ENCODE measurements at regions not wholly inside any gene's neighbourhood (a gene's known extent, or its start where the extent isn't known, plus 50 kb on each side); places are given as distances from the start of the nearest gene placed in this dataset.

DNA sequence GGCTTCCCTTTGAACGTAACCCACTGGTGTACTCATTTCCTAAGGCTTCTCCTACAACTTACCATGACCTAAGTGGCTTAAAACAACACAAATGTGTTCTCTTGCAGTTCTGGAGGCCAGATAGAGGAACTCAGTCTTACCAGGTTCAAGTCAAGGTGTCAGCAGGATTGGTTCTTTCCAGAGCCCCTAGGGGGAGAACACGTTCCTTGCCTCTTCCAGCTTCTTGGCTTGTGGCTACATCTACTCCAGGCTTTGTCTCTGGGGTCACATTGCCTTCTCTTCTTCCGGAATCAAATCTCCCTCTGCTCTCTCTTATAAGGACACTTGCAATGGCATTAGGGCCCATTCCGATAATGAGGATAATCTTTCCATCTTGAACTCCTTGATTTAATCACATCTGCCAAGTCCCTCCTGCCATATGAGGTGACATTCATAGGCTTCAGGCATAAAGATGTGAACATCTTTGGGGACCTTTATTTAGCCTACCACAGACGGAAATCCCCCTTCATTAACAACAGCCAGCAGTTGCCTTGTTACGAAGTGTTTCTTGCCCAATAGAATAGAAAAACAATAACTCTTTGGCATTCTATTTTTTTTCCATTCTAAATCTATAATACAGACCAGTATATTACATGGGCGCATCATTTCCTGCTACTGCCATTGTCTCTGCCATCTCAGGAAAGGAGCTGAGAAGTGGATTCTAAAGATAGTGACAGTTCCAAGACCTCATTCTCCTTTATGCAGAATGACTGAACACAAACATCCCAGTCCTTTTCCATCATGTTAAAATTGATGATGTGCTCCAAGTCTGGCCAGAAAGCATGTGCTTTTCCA, 362.0 kb downstream of the ZNF521 start:
- H3K27ac ChIP-seq (ENCODE audit: insufficient read length, low read depth, low read length): no peak overlapping the region
- H3K4me3 Mint-ChIP-seq: no peak overlapping the region
- no peak overlapping the region for H4K5ac ChIP-seq (ENCODE audit: insufficient read length, low read depth, low read length)
- no peak overlapping the region for H3K14ac ChIP-seq (ENCODE audit: insufficient read depth, low read length)
- no peak overlapping the region for H4K91ac ChIP-seq (ENCODE audit: insufficient read length, low read depth, low read length)
- H2BK120ac ChIP-seq (ENCODE audit: low read depth, low read length, poor library complexity, severe bottlenecking): no peak overlapping the region
- no peak overlapping the region for H3K56ac ChIP-seq (ENCODE audit: insufficient read length, low read depth, low read length)
- no peaks in the 10 kb centered on the region for H3K79me1 ChIP-seq (ENCODE audit: insufficient read depth, low read depth, low read length, poor library complexity, severe bottlenecking)
- no peak overlapping the region for H2BK5ac ChIP-seq (ENCODE audit: insufficient read length, low read length)
- no peaks in the 10 kb centered on the region for H3K9me3 ChIP-seq (ENCODE audit: control insufficient read depth, low read depth, low read length)
- H3K79me2 ChIP-seq (ENCODE audit: insufficient read depth, low read length): no peaks in the 10 kb centered on the region
- no peak overlapping the region for H2BK15ac ChIP-seq (ENCODE audit: low read depth, low read length)
- peaks cover 9% of the 10 kb centered on the region for H3K4me1 ChIP-seq (ENCODE audit: insufficient read depth, low read length)
- H3T11ph ChIP-seq (ENCODE audit: low read length): no peak overlapping the region
- H2BK12ac ChIP-seq (ENCODE audit: insufficient read length, low read depth, low read length): no peak overlapping the region
- no peak overlapping the region for H3K23ac ChIP-seq (ENCODE audit: insufficient read length, low read depth, low read length)
- peaks cover 4% of the 10 kb centered on the region; the same call in 1 of the 2 replicates for H3K27me3 Mint-ChIP-seq (ENCODE audit: low read depth)
- no peak overlapping the region for H3K4me2 ChIP-seq (ENCODE audit: insufficient read depth, insufficient read length, low read length)
- H3K4ac ChIP-seq (ENCODE audit: low read depth, low read length): no peak overlapping the region
- peaks cover 30 to 37% of the 10 kb centered on the region in 2 experiments for H3K4me1 Mint-ChIP-seq
- no peak overlapping the region for H2BK20ac ChIP-seq (ENCODE audit: low read depth, low read length, poor library complexity, severe bottlenecking)
- H3K18ac ChIP-seq (ENCODE audit: insufficient read length, low read depth, low read length): no peak overlapping the region
- H3K9me3 Mint-ChIP-seq: no peaks in the 10 kb centered on the region; a peak in 1 of 5 replicates
- no peak overlapping the region for H3K27ac Mint-ChIP-seq
- peak; percentile 55 for TF ChIP-seq CTCF (conservative IDR thresholded peaks at IDR 0.05)
- no CpG with 5 or more reads among the region's 7 CpGs for WGBS (ENCODE audit: extremely low coverage, insufficient read length, low lambda C conversion rate)
- H3K9ac ChIP-seq (ENCODE audit: extremely low read depth, insufficient read length, low read length): no peak overlapping the region
- H3K23me2 ChIP-seq (ENCODE audit: insufficient read length, low read depth, low read length, poor library complexity, severe bottlenecking): no peaks in the 10 kb centered on the region
- DNase-seq: peak; percentile 50
- H3K27me3 ChIP-seq (ENCODE audit: insufficient read depth, low read length): no peaks in the 10 kb centered on the region; the same call in 1 of the 2 replicates
- H2AK5ac ChIP-seq (ENCODE audit: insufficient read length, low read length): no peak overlapping the region
- no peaks in the 10 kb centered on the region for H4K20me1 ChIP-seq (ENCODE audit: control insufficient read depth, insufficient read depth, insufficient read length)
- H4K8ac ChIP-seq (replicated peaks; ENCODE audit: insufficient read length, low read depth, low read length): no peak overlapping the region
- H2AFZ ChIP-seq (ENCODE audit: low read length): no peak overlapping the region
- no peaks in the 10 kb centered on the region; a peak in 1 of 7 replicates for H3K36me3 Mint-ChIP-seq (ENCODE audit: insufficient read depth in 1 of 3, low read depth in 3 of 3)
